Hematopoietic multipotent progenitor cell (in vitro differentiated cells): ENCODE measurements at regions not wholly inside any gene's neighbourhood (a gene's known extent, or its start where the extent isn't known, plus 50 kb on each side); places are given as distances from the start of the nearest gene placed in this dataset.
"Not testable (repeated sequence)": the region's sequence is repeated elsewhere in the genome, so short reads cannot be mapped to it uniquely, and the experiment has no call there.

Experiments
- DNase-seq, 3 donors: peaks; one replicate each; pipeline ENCODE4 v3.0.0-alpha.2; 2011 to 2015; ENCODE audit warnings: low read depth in 2 of 3, low spot score in 2 of 3

DNA sequence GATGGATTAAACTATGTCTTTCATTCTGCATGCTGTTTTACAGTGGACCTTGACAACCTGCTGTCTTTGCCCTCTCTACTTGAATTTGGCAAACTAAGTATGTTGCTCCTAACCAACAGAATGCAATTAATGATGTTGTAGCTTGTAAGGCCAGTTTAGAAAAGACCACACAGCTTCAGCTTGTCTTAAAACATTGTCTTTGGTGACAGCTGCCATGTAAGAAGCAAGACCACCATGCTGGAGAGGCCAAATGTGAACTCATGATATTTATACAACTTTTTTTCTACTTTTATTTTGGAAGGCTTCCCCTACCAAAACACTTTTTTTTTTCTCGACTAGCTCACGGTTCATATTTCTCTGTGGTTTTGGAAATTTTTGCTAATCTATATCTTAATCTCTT lies 278.0 kb upstream of the GNPDA2 start:
- no peak for DNase-seq

DNA sequence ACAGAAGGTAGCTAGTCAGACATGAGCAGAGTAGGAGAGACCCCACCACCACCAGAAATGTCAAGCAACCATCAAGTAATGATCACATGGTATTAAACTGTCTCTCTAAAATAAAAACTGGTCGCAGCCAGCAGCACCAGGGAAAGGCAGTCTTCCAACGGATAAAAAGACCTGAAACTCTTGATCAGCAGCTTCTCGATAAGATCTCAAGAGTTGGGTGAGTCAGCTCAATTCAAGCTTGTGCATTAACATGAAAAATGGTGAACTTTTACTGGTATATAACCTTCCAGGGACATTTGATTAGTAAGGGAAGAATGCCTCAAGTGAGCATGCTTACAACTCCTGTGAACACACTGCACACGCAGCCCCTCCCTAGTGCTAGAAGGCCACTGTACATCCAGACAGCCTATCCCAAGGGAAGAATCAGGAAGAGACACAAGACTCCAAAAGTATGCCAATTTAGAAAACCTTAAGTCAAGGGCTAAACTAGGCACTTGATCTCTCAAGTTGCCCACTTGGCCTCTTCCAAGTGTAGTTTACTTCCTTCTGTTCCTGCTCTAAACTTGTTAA lies 270.0 kb upstream of the GNPDA2 start:
- no peak for DNase-seq

DNA sequence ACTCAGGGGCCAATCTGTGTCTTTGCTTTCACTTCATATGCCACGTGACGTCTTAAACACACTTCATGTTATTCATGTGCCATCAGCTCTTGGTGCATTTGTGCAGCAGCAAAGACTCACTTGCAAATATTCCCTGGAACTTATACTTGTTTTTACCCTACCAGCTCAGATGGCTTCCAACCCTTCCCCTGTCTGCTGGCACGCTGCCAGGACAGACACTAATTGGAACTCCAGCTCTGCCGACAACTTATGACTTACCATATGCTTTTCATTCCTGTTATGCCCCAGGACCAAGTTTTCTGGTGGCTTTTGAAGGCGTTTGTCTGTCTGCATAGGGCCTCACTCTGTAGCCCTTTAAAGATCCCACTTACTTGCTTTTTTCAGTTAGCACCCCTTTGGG lies 261.7 kb upstream of the GNPDA2 start:
- DNase-seq, result no peak

DNA sequence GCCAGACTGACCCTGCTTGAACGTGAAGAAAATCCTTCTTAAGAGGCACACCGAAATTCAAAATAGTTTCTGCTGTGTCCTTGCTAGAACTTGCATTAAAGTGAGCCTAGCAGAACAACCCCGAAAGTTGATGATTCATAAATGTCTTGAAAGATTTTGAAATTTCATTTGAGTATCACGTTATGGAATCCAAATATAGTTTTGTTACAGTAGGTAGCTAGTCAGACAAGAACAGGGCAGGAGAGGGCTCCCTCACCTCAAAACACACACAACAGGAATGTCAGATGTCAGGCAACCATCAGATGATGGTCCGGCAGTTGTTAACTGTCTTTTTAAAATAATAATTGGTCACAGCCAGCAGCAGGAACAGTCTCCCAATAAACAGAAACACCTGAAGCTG lies 259.6 kb upstream of the GNPDA2 start:
- DNase-seq, result no peak

DNA sequence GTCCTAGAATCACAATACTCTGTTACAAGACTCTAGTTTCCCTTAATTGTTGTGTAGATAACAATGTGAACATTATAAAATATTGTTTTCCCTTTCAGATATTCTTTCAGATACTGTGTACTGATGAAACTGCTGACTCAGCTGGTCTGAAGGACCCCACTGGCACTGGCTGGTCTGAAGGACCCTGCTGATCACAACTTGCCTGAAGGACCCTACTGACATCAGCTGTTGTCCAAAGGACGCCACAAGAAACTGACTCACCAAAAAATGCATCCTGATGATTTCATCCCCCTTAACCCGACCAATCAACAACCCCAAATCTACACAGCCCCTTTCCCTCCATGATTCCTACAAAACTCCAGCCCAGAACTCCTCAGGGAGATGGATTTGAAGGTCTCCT lies 258.8 kb upstream of the GNPDA2 start:
- DNase-seq, result no peak

DNA sequence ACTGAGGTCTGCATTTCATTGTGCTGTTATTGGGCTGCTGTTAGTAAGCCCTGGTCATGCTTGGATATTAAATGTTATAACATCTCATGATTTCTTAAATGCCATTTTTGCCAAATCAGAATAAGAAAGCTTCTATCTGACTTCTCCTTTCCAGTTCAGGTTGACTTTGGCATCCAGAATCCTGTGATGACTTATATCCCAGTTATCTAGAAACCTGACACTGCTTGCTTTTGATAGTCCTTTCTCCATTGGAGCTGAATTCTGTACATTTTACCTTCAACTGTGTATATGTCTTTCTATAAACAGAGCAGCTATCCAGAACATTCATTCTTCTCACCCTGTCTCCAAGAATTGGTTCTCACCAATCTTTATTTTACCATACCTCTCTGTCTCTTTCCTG lies 257.7 kb upstream of the GNPDA2 start:
- DNase-seq, result no peak

DNA sequence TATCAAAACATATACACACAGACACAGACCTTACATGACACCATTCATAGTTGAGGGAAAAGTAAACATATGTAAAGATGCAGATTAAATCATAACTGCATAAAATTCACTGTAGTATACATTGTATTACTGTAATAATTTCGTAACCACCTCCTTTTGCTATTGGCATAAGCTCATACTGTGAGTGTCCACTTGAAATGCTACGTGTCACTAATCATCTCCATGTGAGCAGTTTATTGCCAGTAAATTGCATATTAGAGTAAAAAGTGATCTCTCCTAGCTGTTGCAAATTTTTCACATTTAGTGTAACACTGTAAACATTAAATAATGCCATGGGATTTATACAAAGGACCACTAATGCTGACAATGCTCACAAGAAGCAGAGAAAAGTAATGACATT lies 256.7 kb upstream of the GNPDA2 start:
- no peak for DNase-seq

DNA sequence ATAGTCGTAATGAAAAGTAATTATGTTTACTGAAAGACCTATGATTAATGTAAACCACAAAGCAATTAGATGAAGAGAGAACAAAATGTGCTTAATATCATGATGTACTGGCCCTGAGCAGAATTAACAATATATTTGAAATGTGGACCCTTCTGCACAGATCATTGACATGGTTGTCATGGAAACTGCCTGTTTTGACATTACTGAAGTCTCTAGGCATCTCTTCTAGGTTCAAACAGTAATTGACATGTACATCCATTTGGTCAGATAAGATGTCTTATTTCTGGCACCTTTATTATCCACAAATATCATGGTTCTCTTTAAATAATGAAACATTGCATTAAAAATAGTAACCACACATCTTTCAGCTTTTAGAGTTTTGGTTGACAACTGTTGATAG lies 251.7 kb upstream of the GNPDA2 start:
- no peak for DNase-seq

DNA sequence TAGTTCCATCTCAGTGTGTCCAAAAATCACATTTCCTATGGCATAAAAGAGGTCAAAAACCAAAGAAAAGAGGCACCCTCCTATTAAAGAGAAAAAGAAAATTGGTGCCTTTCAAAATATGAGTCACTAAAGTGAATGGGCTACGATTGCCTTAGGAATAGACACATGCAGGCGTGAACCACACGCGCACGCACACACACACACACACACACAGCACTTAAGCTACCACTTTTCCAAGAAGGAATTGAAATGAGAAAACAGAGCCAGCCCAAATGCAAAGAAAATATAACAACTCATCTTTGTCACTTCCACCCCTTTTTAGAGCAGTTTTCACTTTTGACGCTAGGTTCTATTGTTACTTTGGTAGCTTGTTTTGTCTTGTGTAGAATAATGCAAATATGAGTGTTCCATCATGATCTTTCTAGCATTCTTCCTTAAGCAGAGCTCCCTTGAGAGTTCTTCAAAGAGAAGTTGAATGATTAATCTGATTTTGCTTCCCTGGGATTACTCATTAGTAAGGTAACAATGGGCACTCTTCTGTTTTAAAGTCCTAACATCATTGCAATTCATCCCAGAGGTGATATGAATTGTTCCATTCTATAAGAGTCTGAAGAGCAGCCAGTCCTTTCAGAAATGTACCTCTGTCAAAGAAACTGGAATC lies 239.2 kb upstream of the GNPDA2 start:
- DNase-seq, result no peak

DNA sequence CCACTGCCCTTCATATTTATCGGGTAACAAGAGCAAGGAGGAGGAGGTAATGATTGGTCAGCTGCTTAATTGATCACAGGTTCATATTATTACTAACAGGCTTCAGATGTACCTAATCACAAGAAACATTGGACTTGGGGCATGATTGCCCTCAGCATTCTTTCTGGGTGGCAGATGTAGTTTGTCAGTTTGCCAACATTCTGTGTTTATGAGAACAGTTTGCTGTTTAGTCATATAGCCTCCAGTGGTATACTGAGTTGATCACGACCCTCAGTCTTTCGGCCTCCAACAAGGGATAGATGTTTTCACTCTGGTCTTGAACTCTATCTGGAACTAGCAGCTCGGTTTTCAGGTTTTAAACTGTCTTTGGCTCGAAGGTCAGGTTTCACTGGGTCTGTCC lies 237.7 kb upstream of the GNPDA2 start:
- DNase-seq, result not testable (repeated sequence)

DNA sequence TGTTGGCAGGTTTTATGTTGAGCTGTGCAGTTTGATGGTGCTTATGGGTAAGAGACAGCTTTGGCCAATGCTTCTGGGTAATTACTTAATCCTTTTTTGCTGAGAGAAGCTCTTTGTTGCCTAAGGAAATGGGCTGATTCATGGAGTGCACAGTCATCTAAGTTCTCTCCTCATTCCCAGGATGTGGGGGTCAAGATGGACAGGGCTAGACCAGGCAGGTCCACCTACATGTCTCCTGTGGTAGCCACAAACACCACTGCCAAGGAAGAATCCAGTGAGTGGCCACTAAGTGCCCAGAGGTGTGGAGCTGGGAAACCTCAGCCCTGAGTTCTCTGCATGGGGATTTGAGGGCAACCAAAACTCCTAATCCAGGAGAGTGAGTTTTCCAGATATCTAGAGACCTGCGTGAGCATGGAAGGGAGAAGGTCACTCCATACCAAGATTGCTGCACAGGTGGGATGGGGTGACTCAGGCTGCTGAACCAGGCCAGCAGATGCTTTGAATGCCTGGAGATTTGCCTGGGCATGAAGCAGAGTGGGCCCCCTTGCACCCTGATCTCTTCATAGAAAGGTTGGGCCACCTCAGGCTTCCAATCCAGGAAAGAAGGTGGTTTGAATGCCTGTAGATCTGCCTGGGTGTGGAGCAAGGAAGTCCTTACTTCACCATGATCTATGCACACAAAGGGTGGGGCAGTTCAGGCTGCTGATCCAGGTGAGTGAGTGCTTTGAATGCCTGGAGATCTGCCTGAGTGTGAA lies 234.8 kb upstream of the GNPDA2 start:
- no peak for DNase-seq

DNA sequence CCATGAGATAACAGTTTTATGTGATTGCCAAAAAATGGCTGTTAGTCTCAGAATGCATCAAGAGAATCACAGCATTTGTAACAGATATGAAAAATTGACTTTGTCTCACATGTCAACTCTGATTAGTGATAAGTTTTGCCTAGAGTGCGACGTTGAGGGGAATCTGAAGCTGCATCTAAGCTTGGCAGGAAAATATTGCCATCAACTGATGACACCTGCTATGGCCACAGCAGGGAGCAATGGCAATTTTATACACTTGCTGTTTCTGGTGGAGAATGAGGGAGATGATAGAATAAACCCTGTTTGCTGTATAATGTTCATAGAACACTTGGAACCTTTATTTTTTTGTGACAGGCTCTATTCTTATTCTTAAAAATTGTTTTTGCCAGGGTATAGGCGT lies 205.4 kb upstream of the GNPDA2 start:
- DNase-seq, result no peak

DNA sequence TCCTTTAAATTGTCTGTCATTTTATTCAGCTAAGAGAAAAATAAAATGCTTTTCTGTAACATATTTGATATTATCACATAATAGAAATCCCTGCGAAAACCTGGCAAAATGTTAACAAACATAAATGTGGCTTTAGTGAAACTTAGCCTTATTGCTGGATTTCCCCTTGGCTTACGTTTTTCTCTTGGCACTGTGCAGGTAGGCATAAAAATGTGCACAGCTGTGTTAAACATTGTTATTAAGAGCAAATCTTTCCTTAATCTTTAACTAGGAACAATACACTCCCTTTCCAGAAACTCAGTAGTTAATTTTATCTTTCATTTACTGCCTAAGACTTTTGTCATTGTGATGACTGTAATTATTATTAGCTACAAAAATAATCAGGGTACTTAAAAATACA lies 202.4 kb upstream of the GNPDA2 start:
- no peak for DNase-seq

DNA sequence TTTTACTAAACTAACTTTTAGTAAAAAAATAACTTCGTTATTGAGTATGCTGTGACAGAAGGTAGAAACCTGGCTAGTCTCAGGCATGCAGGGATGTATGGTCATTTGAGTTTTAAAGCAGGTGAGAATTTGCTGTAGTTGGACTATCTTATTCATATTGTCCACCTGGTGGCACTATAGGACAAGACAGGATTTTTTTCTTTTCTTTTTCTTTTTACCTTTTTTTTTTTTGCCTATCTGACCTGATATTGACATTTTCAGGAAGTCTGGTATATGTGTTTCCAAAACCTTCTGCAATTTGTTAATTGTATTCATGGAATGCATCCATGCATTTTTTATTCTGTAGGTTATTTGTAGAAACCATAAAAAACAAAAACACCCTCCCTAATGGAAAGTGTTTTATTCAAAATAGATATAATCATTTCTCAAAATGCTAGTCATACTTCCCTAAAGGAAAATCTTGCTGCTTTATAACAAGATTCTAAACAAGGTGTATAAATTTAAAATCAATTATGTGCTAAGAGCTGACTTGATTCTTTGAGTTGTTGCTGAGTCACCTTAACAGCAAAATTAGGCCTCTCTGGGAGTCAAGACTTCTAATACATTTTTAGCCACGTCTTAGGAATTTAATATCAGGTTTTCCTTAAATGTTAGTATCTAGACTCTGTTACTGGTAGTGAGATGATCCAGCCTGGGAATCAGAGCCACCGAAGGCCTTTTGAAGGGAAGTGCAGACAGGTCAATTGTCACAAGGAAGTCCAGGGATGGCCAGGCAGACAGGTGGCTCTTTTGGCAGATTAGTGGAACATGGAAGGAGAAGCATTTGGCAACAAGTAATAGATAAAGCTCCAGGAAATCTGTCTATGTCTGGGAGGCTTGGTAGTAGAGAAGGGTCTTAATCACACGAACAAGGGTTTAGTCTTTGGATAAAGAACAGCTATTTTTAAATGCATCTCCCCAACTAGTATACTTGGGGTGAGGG lies 201.3 kb upstream of the GNPDA2 start:
- DNase-seq, result peak in 2 of 3 donors; percentile 18 to 60

DNA sequence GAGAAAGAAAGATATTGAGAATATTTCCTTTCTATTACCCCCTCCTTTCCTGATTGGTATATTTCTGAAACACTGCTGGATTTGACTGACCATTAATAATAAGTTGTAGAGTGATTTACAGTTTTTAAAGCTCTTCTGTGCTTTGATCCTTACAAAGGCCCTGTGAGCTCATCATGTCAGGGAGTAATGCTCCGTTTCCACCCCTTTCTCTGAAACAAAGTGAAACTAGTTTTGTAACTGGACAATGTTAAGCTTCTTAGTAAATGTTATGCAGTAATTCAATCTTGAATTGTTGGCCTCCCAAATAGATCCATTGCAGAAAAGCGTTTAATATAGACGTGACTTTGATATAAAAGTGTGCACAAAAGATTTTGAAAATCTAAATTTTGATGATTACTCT lies 190.1 kb upstream of the GNPDA2 start:
- DNase-seq, result peak in 1 of 3 donors; percentile 43

DNA sequence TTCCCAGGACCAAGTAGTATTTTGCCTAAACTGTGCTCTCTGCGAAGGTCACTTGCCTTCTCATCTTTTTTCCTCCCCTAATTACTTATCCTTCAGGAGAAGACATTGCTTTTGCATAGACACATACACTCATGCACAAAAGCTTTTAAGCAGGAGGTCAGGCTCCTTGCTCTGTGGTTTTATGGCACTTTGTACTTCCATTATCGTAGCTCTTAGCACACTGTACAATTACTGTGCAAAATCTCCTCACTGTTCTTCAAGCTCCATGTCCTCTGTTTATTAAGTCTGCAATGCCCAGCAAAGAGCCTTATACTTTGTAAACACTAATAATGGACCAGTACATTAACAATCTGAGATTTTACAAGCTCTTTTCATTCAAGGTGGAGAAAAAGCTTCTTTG lies 188.4 kb upstream of the GNPDA2 start:
- no peak for DNase-seq

DNA sequence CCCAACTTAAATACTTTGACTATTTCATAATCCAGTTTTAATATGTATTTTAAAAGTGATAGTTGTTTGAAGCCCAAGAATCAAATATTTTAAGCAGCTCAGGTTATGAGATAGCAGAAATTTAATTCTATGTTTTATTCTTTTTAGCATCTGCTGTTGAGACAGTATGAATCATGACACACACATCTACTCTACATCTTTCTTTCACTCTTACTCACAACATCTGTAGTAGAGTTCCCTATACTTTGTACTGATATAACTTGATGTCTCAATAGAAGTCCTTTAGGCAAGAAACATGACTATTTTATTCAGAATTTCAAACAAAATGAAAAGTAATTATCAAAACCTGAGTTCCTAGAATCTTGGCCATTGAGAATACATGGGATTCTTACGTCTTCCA lies 187.9 kb upstream of the GNPDA2 start:
- DNase-seq, result no peak

DNA sequence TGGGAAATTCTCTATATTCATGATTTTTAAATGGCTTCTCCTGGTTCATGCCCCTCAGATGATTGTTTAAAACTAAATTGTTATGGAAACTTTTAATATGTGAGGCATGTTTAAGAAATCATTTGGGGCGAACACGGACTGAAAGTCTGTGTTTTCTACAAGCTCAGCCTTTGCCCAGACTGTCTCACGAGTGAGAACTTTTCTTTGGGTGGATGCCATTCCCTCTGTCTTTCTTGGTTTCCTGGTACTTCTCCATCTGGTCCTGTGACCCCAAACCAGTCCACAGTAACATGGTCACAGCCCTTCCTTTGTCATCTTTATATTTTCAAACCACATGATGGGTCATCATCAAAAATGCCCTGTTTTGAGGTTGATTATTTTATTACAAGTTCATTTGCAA lies 186.6 kb upstream of the GNPDA2 start:
- DNase-seq, result no peak

DNA sequence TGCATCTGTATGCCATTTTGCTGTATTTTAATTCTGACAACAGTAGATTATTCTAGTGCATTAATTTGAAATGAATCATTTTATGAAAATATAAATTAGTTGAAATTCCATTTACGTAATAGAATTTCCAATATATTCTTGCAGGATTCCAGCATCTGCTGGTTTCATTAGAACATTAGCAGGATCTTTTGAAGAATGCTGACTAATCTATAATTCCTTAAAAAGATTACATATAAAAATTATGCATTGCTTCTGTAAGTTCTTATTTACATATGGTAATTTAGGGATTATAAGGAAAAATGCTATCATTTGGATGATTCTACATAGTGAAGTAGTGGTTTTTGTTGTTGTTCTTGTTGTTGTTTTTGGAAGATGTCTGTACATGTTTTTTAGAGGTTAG lies 182.2 kb upstream of the GNPDA2 start:
- DNase-seq, result no peak

DNA sequence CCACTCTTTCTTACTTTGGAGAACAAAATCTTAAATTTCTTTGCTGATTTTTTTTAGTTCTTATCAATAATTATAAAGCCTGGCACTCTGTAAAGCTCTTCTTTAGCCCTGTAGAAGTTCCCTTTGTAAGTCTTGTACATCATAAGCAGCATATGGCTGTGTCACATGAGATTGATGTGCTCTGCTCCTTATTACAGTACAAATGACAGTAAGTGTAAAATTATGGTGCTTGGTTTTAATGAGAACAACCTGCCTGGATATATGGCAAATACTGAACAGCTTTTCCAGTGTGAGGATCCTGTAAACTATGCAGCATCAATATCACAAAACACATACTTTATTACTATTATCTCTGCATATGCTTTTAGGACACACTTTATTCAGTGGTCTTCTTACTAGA lies 145.9 kb upstream of the GNPDA2 start:
- DNase-seq, result no peak

DNA sequence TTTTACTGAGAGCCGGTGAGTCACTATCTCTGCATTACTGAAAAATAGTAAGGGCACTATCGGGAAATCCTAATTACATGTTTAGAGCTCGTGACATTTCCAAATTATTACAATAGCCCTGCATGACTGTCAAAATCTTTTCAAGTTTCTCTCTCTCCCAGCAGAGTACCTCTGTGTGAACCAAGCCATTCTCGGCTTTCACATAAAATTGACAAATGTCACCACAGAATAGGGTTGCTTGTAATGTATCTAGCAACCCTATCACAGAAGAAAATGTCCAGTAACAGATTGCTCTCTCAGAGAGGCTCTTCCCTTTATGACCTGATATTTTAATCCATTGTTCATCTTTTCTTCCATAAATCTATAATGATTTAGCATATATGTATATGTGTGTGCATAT lies 144.8 kb upstream of the GNPDA2 start:
- DNase-seq, result no peak
